C4-2B (cell line): ENCODE measurements at regions not wholly inside any gene's neighbourhood (a gene's known extent, or its start where the extent isn't known, plus 50 kb on each side); places are given as distances from the start of the nearest gene placed in this dataset.

Experiments used
- CTCF ChIP-seq: fragments of 450-650 bp; conservative IDR thresholded peaks from 2 replicates; pipeline ENCODE4 v1.5.1; 2017; ENCODE audit warnings: mild to moderate bottlenecking
- ZFX ChIP-seq: fragments of 450-650 bp; IDR thresholded peaks from 2 replicates; pipeline ENCODE4 v1.6.1; 2017

DNA sequence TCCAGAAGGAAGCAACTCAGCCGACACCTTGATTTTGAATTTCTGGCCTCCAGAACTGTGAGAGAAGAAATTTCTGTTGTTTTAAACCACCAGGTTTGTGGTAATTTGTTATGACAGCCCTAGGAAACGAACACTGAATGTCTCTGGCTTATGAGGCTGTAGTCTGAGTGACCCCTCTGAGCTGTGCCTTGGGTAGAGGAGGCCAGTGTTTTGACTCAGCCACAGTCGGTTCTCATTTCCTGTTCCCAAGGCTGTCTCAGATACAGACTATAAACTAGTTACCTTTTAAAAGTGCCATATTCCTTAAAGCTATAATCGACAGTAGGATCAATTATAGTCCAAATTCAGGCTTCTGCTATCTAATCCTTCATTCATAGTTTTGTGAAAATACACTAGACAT, 391.2 kb upstream of the MAP3K7 start:
- TF ChIP-seq CTCF: no peak
- no peak for TF ChIP-seq ZFX
